ENCODE measurements at regions not wholly inside any gene's neighbourhood (a gene's known extent, or its start where the extent isn't known, plus 50 kb on each side); places are given as distances from the start of the nearest gene placed in this dataset.

DNA sequence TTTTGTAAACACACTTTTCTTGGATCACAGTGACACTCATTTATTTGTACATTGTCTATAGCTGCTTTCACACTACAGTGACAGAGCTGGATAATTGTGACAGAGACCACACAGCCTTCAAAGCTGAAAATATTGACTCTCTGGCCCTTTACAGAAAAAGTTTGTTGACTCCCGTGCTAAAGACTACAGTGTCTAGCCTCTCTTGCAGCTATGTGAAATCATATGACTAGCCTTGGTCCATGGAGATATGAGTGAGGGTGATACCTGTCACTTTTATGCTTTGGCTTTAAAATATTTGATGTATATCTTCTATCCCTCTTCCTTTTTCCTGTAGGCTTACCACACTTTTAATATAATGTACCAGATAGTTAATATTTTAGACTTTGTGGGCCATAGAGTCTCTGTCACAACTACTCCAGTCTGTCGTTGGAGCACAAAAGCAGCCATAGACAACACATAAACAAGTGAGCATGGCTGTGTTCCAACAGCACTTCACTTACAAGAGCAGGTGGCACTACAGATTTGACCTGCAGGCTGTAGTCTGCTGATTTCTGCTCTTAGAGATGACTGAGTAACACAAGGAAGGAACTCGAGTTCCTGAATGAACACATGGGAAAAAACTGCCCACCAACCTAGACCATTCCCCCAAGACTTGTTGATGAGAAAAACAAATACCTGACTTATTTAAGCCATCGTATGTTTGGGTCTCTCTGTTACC, 73.5 kb upstream of the ANKRD55 start:
- TF ChIP-seq POLR2A (IDR thresholded peaks at IDR 0.05; ENCODE audit: extremely low read depth, insufficient read length) (no peak), MYC (IDR thresholded peaks at IDR 0.05; ENCODE audit: low read depth, low read length) (no peak)
- TF ChIP-seq, protein P1, sequence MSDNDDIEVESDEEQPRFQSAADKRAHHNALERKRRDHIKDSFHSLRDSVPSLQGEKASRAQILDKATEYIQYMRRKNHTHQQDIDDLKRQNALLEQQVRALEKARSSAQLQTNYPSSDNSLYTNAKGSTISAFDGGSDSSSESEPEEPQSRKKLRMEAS (IDR thresholded peaks at IDR 0.05; ENCODE audit: low read depth, low read length): no peak
- TF ChIP-seq, protein P2, sequence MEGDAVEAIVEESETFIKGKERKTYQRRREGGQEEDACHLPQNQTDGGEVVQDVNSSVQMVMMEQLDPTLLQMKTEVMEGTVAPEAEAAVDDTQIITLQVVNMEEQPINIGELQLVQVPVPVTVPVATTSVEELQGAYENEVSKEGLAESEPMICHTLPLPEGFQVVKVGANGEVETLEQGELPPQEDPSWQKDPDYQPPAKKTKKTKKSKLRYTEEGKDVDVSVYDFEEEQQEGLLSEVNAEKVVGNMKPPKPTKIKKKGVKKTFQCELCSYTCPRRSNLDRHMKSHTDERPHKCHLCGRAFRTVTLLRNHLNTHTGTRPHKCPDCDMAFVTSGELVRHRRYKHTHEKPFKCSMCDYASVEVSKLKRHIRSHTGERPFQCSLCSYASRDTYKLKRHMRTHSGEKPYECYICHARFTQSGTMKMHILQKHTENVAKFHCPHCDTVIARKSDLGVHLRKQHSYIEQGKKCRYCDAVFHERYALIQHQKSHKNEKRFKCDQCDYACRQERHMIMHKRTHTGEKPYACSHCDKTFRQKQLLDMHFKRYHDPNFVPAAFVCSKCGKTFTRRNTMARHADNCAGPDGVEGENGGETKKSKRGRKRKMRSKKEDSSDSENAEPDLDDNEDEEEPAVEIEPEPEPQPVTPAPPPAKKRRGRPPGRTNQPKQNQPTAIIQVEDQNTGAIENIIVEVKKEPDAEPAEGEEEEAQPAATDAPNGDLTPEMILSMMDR (IDR thresholded peaks at IDR 0.05; ENCODE audit: low read depth, low read length): no peak
- H3K4me3 ChIP-seq (ENCODE audit: low read depth, low read length): no peak overlapping the region
- DNase-seq (ENCODE audit: low read depth): no peak

- no peak for DNase-seq (ENCODE audit: low read depth)
- TF ChIP-seq, protein P1 (IDR thresholded peaks at IDR 0.05; ENCODE audit: low read depth, low read length): no peak
- TF ChIP-seq, protein P2 (IDR thresholded peaks at IDR 0.05; ENCODE audit: low read depth, low read length): no peak
- TF ChIP-seq POLR2A (IDR thresholded peaks at IDR 0.05; ENCODE audit: extremely low read depth, insufficient read length) (no peak), MYC (IDR thresholded peaks at IDR 0.05; ENCODE audit: low read depth, low read length) (no peak)
- H3K4me3 ChIP-seq (ENCODE audit: low read depth, low read length): no peak overlapping the region
Measured at GRCh38 chr5:56305001-56305950, 72.1 kb upstream of the ANKRD55 start.

DNA sequence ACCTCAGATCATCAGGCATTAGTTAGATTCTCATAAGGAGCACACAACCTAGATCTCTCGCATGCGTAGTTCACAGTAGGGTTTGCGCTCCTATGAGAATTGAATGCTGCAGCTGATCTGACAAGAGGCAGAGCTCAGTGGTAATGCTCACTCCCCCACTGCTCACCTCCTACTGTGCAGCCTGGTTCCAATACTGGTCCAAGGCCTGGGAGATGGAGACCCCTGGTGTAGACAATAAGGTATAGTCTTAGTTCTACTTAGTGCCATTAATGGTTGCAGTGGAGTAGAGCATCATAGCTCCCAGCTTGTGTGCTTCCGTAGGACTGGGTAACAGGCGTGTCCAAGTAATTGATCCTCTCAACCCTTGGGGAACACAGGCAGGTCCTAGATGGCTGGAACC, 70.4 kb upstream of the ANKRD55 start:
- TF ChIP-seq, protein P2 (IDR thresholded peaks at IDR 0.05; ENCODE audit: low read depth, low read length): no peak
- TF ChIP-seq, protein P1 (IDR thresholded peaks at IDR 0.05; ENCODE audit: low read depth, low read length): no peak
- peak; percentile 31 for DNase-seq (ENCODE audit: low read depth)
- H3K4me3 ChIP-seq (ENCODE audit: low read depth, low read length): no peak overlapping the region

GRCh38 chr5:56302027-56302426, 68.9 kb upstream of the ANKRD55 start:
- TF ChIP-seq, protein P1 (IDR thresholded peaks at IDR 0.05; ENCODE audit: low read depth, low read length): no peak
- TF ChIP-seq, protein P2 (IDR thresholded peaks at IDR 0.05; ENCODE audit: low read depth, low read length): no peak
- TF ChIP-seq MYC (IDR thresholded peaks at IDR 0.05; ENCODE audit: low read depth, low read length) (no peak), POLR2A (IDR thresholded peaks at IDR 0.05; ENCODE audit: extremely low read depth, insufficient read length) (no peak)
- no peak overlapping the region for H3K4me3 ChIP-seq (ENCODE audit: low read depth, low read length)
- no peak for DNase-seq (ENCODE audit: low read depth)

DNA sequence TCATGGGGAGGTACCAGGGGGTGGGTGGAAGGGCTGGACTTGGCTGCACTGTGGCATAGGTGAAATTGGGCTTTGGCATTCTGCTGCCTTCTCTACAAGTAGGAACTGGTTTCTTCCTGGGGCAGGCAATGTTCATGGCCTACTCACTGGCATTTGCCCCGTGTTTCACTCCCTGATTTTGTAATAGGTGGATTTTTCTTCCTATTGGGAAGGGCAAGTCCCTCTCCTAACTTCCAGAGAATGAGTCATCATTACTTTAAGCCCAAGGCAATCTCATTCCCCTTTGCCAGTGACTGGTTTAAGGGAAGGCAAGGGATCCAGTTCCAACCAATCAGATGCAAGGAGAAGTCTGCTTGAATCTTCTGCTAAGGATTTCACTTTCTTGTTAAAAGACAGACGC, 67.9 kb upstream of the ANKRD55 start:
- no peak overlapping the region for H3K4me3 ChIP-seq (ENCODE audit: low read depth, low read length)
- DNase-seq (ENCODE audit: low read depth): no peak
- TF ChIP-seq, protein P2 (IDR thresholded peaks at IDR 0.05; ENCODE audit: low read depth, low read length): no peak
- TF ChIP-seq POLR2A (IDR thresholded peaks at IDR 0.05; ENCODE audit: extremely low read depth, insufficient read length) (no peak), MYC (IDR thresholded peaks at IDR 0.05; ENCODE audit: low read depth, low read length) (no peak)
- TF ChIP-seq, protein P1 (IDR thresholded peaks at IDR 0.05; ENCODE audit: low read depth, low read length): no peak
